Psoas muscle (tissue), 7 donors: ENCODE measurements at regions not wholly inside any gene's neighbourhood (a gene's known extent, or its start where the extent isn't known, plus 50 kb on each side); places are given as distances from the start of the nearest gene placed in this dataset.

Experiments used
- ATAC-seq, 4 donors: fragments of 200-7000 bp; cut with Tn5 transposase; one replicate each; pipeline ENCODE4 v1.9.1; 2020; ENCODE audit warnings: moderate library complexity in 3 of 4, mild to moderate bottlenecking in 2 of 4
- DNase-seq, 2 donors: peaks; one replicate each; pipeline ENCODE4 v3.0.0-alpha.2; 2020
- H3K27ac ChIP-seq: fragments of 200-600 bp; one replicate; pipeline ENCODE4 v1.8.0; 2022
- H3K27me3 ChIP-seq, 3 donors: fragments of 200-600 bp in 1 of 3; one replicate each; pipeline versions ENCODE4 v1.6.1 to v1.8.0; 2013 to 2022; ENCODE audit warnings: low read length in 2 of 3, mild to moderate bottlenecking in 2 of 3, moderate library complexity in 1 of 3; ENCODE audit not compliant: insufficient read depth in 3 of 3
- H3K36me3 ChIP-seq, 2 donors: fragments of 200-600 bp in 1 of 2; one replicate each; pipeline versions ENCODE4 v1.6.1 to v1.8.0; 2013 to 2022; ENCODE audit warnings: low read depth in 1 of 2, mild to moderate bottlenecking in 1 of 2, moderate library complexity in 1 of 2; ENCODE audit not compliant: insufficient read depth in 1 of 2
- H3K4me1 ChIP-seq: fragments of 200-600 bp; one replicate; pipeline ENCODE4 v1.8.0; 2022
- H3K4me3 ChIP-seq: fragments of 200-600 bp; one replicate; pipeline ENCODE4 v1.8.0; 2022; ENCODE audit warnings: mild to moderate bottlenecking
- H3K9me3 ChIP-seq: fragments of 200-600 bp; one replicate; pipeline ENCODE4 v1.8.0; 2022
- WGBS, 3 donors: extraction: QIAGEN DNeasy Blood & Tissue Kit; methylation state at CpG; one replicate each; pipeline versions ENCODE4 v1.1.6 to v1.1.7; 2013; 5-methylcytosine and 5-hydroxymethylcytosine counted together
- intact Hi-C, 2 donors: fragments of 100-400 bp; cut with DNase I; formaldehyde crosslinking; loops; one replicate each; pipeline versions ENCODE4 v1.11.0 to v1.14.2; 2022
- TF ChIP-seq, protein P1 (sequence below): fragments of 200-600 bp; IDR thresholded peaks from one replicate; pipeline ENCODE4 v1.8.0; 2022; ENCODE audit warnings: antibody characterized with exemption
- donor health status: healthy with polysubstance abuse.
- donor health status: DM: no; HTN: no; CAD: no; lungs with moderate emphysema.
- donor health status: Bipolar disorder and iron deficiency.
- donor health status: healthy.
- donor health status: DM: yes; HTN: yes; CAD: no.
- donor health status: DM: no; HTN: no; CAD: no.
- donor health status: DM: yes; HTN: yes; CAD: no.

DNA sequence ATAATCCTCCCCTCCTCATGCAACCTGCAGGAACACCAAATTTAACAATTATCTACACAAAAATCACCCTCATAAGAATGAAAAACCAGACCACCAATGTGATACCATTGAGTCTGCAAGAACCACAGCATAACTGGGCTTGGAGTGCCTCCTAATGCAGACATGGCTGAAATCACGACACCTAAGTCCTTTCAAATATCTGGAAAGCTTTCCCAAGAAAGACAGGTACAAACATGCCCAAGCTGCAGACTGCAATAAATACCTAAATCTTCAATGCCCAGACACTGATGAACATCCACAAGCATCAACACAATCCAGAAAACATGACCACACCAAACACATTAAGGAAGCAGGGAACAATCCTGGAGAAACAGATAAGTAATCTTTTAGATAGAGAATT is 417.1 kb downstream of the LMO7 start:
- Histone ChIP-seq H3K27me3 (no peaks in the 10 kb centered on the region), H3K9me3 (no peaks in the 10 kb centered on the region), H3K27ac (no peak overlapping the region), H3K4me3 (no peak overlapping the region), H3K36me3 (no peaks in the 10 kb centered on the region), H3K4me1 (no peaks in the 10 kb centered on the region)
- WGBS, 3 donors = 84 to 94% (median 91%) methylated on average over 1 of the region's 1 CpG
- intact Hi-C loops = no loop called here
- no peak for DNase-seq
- TF ChIP-seq, protein P1, sequence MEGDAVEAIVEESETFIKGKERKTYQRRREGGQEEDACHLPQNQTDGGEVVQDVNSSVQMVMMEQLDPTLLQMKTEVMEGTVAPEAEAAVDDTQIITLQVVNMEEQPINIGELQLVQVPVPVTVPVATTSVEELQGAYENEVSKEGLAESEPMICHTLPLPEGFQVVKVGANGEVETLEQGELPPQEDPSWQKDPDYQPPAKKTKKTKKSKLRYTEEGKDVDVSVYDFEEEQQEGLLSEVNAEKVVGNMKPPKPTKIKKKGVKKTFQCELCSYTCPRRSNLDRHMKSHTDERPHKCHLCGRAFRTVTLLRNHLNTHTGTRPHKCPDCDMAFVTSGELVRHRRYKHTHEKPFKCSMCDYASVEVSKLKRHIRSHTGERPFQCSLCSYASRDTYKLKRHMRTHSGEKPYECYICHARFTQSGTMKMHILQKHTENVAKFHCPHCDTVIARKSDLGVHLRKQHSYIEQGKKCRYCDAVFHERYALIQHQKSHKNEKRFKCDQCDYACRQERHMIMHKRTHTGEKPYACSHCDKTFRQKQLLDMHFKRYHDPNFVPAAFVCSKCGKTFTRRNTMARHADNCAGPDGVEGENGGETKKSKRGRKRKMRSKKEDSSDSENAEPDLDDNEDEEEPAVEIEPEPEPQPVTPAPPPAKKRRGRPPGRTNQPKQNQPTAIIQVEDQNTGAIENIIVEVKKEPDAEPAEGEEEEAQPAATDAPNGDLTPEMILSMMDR = no peak
- ATAC-seq = no peak

GRCh38 chr13:76049376-76049746 is 413.2 kb downstream of the LMO7 start:
- no peak overlapping the region for H3K4me3 ChIP-seq
- ATAC-seq (no peak), DNase-seq (no peak)
- H3K27me3 ChIP-seq = no peaks in the 10 kb centered on the region
- intact Hi-C loops = loop anchor here in 1 of 2 donors (10.0 kb wide), 1 partner anchor 425 kb away; no protein-coding TSS in a partner anchor
- H3K4me1 ChIP-seq = no peaks in the 10 kb centered on the region
- WGBS, 3 donors = 24 to 41% (median 25%) methylated on average over 1 of the region's 1 CpG
- H3K36me3 ChIP-seq = no peaks in the 10 kb centered on the region
- no peak overlapping the region for H3K27ac ChIP-seq
- no peaks in the 10 kb centered on the region for H3K9me3 ChIP-seq
- TF ChIP-seq, protein P1 = no peak

- Histone ChIP-seq H3K4me3 (no peak overlapping the region), H3K27me3 (no peaks in the 10 kb centered on the region), H3K9me3 (no peaks in the 10 kb centered on the region), H3K27ac (no peak overlapping the region), H3K4me1 (no peaks in the 10 kb centered on the region), H3K36me3 (no peaks in the 10 kb centered on the region)
- intact Hi-C loops = loop anchor here in 1 of 2 donors (10.0 kb wide), 1 partner anchor 426 kb away; no protein-coding TSS in a partner anchor
- WGBS, 3 donors = 48 to 53% (median 49%) methylated on average over 3 of the region's 3 CpGs
- DNase-seq = no peak
- ATAC-seq = no peak
- TF ChIP-seq, protein P1 = no peak
Measured at GRCh38 chr13:76048675-76049375, 412.7 kb downstream of the LMO7 start.

GRCh38 chr13:76048131-76048530 is 412.0 kb downstream of the LMO7 start:
- no peak overlapping the region for H3K4me3 ChIP-seq
- H3K27ac ChIP-seq = no peak overlapping the region
- no peaks in the 10 kb centered on the region for H3K27me3 ChIP-seq
- intact Hi-C loops = loop anchor here in 1 of 2 donors (10.0 kb wide), 1 partner anchor 427 kb away; no protein-coding TSS in a partner anchor
- TF ChIP-seq, protein P1 = no peak
- no peaks in the 10 kb centered on the region for H3K9me3 ChIP-seq
- H3K36me3 ChIP-seq = no peaks in the 10 kb centered on the region
- no peak for DNase-seq
- no peaks in the 10 kb centered on the region for H3K4me1 ChIP-seq
- no peak for ATAC-seq
- WGBS, 3 donors = 23 to 46% (median 34%) methylated on average over 3 of the region's 3 CpGs

- 27 to 43% (median 32%) methylated on average over 1 of the region's 1 CpG for WGBS, 3 donors
- Histone ChIP-seq H3K4me1 (no peaks in the 10 kb centered on the region), H3K27ac (no peak overlapping the region), H3K27me3 (no peaks in the 10 kb centered on the region), H3K36me3 (no peaks in the 10 kb centered on the region), H3K9me3 (no peaks in the 10 kb centered on the region), H3K4me3 (no peak overlapping the region)
- TF ChIP-seq, protein P1 = no peak
- ATAC-seq (no peak), DNase-seq (no peak)
- intact Hi-C loops = loop anchor here in 1 of 2 donors (10.0 kb wide), 1 partner anchor 431 kb away; no protein-coding TSS in a partner anchor
Measured at GRCh38 chr13:76043874-76044273, 407.7 kb downstream of the LMO7 start.
